ENCODE measurements at regions not wholly inside any gene's neighbourhood (a gene's known extent, or its start where the extent isn't known, plus 50 kb on each side); places are given as distances from the start of the nearest gene placed in this dataset.

- Histone ChIP-seq H3K79me2 (ENCODE audit: insufficient read depth, low read length) (no peaks in the 10 kb centered on the region), H3K9ac (ENCODE audit: low read depth, low read length, poor library complexity, severe bottlenecking) (no peak overlapping the region), H3K9me3 (ENCODE audit: insufficient read depth, low read depth, low read length) (no peaks in the 10 kb centered on the region), H3K36me3 (ENCODE audit: insufficient read depth, low read length) (no peaks in the 10 kb centered on the region), H3F3A (ENCODE audit: low read depth) (no peaks in the 10 kb centered on the region), H3K4me1 (ENCODE audit: insufficient read depth, low read length, poor library complexity, severe bottlenecking) (no peaks in the 10 kb centered on the region), H3K27me3 (ENCODE audit: insufficient read depth, low read length, poor library complexity, severe bottlenecking) (no peaks in the 10 kb centered on the region), H3K4me2 (ENCODE audit: low read depth, low read length, poor library complexity, severe bottlenecking) (no peak overlapping the region), H3K4me3 (ENCODE audit: low read length, poor library complexity, severe bottlenecking) (no peak overlapping the region), H2AFZ (ENCODE audit: low read length) (no peak overlapping the region), H3K9me2 (replicated peaks; ENCODE audit: low read depth, low read length) (no peaks in the 10 kb centered on the region), H4K20me1 (ENCODE audit: insufficient read depth, low read length, poor library complexity, severe bottlenecking) (no peaks in the 10 kb centered on the region)
- no peak for TF ChIP-seq CTCF (conservative IDR thresholded peaks at IDR 0.05; ENCODE audit: low read length)
- no peak for TF ChIP-seq EZH2phosphoT487 (IDR thresholded peaks at IDR 0.05; ENCODE audit: borderline replicate concordance)
Observed at GRCh38 chr2:65881592-65881991, 449.2 kb upstream of the SPRED2 start.

GRCh38 chr2:65880436-65880835 is 448.0 kb upstream of the SPRED2 start:
- Histone ChIP-seq H3K4me2 (ENCODE audit: low read depth, low read length, poor library complexity, severe bottlenecking) (no peak overlapping the region), H3K9me3 (ENCODE audit: insufficient read depth, low read depth, low read length) (no peaks in the 10 kb centered on the region), H4K20me1 (ENCODE audit: insufficient read depth, low read length, poor library complexity, severe bottlenecking) (no peaks in the 10 kb centered on the region), H3K4me3 (ENCODE audit: low read length, poor library complexity, severe bottlenecking) (no peak overlapping the region), H2AFZ (ENCODE audit: low read length) (no peak overlapping the region), H3F3A (ENCODE audit: low read depth) (no peaks in the 10 kb centered on the region), H3K4me1 (ENCODE audit: insufficient read depth, low read length, poor library complexity, severe bottlenecking) (no peaks in the 10 kb centered on the region), H3K9ac (ENCODE audit: low read depth, low read length, poor library complexity, severe bottlenecking) (no peak overlapping the region), H3K36me3 (ENCODE audit: insufficient read depth, low read length) (no peaks in the 10 kb centered on the region), H3K27me3 (ENCODE audit: insufficient read depth, low read length, poor library complexity, severe bottlenecking) (no peaks in the 10 kb centered on the region), H3K9me2 (replicated peaks; ENCODE audit: low read depth, low read length) (0 out of 2 replicates have a peak, but pooled peaks cover 4% of the 10 kb centered on the region), H3K79me2 (ENCODE audit: insufficient read depth, low read length) (no peaks in the 10 kb centered on the region)
- no peak for TF ChIP-seq EZH2phosphoT487 (IDR thresholded peaks at IDR 0.05; ENCODE audit: borderline replicate concordance)
- no peak for TF ChIP-seq CTCF (conservative IDR thresholded peaks at IDR 0.05; ENCODE audit: low read length)

GRCh38 chr2:65878011-65878340 is 445.6 kb upstream of the SPRED2 start:
- Histone ChIP-seq H3K9me3 (ENCODE audit: insufficient read depth, low read depth, low read length) (no peaks in the 10 kb centered on the region), H3K4me3 (ENCODE audit: low read length, poor library complexity, severe bottlenecking) (no peak overlapping the region), H3K4me1 (ENCODE audit: insufficient read depth, low read length, poor library complexity, severe bottlenecking) (no peaks in the 10 kb centered on the region), H3F3A (ENCODE audit: low read depth) (no peaks in the 10 kb centered on the region), H2AFZ (ENCODE audit: low read length) (no peak overlapping the region), H3K4me2 (ENCODE audit: low read depth, low read length, poor library complexity, severe bottlenecking) (no peak overlapping the region), H3K36me3 (ENCODE audit: insufficient read depth, low read length) (no peaks in the 10 kb centered on the region), H3K79me2 (ENCODE audit: insufficient read depth, low read length) (no peaks in the 10 kb centered on the region), H3K9me2 (replicated peaks; ENCODE audit: low read depth, low read length) (0 out of 2 replicates have a peak, but pooled peaks cover 4% of the 10 kb centered on the region), H4K20me1 (ENCODE audit: insufficient read depth, low read length, poor library complexity, severe bottlenecking) (no peaks in the 10 kb centered on the region), H3K27me3 (ENCODE audit: insufficient read depth, low read length, poor library complexity, severe bottlenecking) (no peaks in the 10 kb centered on the region), H3K9ac (ENCODE audit: low read depth, low read length, poor library complexity, severe bottlenecking) (no peak overlapping the region)
- TF ChIP-seq EZH2phosphoT487 (IDR thresholded peaks at IDR 0.05; ENCODE audit: borderline replicate concordance): no peak

GRCh38 chr2:65877331-65878010 is 445.1 kb upstream of the SPRED2 start:
- no peaks in the 10 kb centered on the region for H3F3A ChIP-seq (ENCODE audit: low read depth)
- no peak overlapping the region for H2AFZ ChIP-seq (ENCODE audit: low read length)
- no peak for TF ChIP-seq CTCF (conservative IDR thresholded peaks at IDR 0.05; ENCODE audit: low read length)
- TF ChIP-seq EZH2phosphoT487 (IDR thresholded peaks at IDR 0.05; ENCODE audit: borderline replicate concordance): no peak
- no peak overlapping the region for H3K4me3 ChIP-seq (ENCODE audit: low read length, poor library complexity, severe bottlenecking)
- H4K20me1 ChIP-seq (ENCODE audit: insufficient read depth, low read length, poor library complexity, severe bottlenecking): no peaks in the 10 kb centered on the region
- H3K4me2 ChIP-seq (ENCODE audit: low read depth, low read length, poor library complexity, severe bottlenecking): no peak overlapping the region
- H3K9me2 ChIP-seq (replicated peaks; ENCODE audit: low read depth, low read length): 0 out of 2 replicates have a peak, but pooled peaks cover 4% of the 10 kb centered on the region
- no peaks in the 10 kb centered on the region for H3K79me2 ChIP-seq (ENCODE audit: insufficient read depth, low read length)
- H3K4me1 ChIP-seq (ENCODE audit: insufficient read depth, low read length, poor library complexity, severe bottlenecking): no peaks in the 10 kb centered on the region
- H3K9ac ChIP-seq (ENCODE audit: low read depth, low read length, poor library complexity, severe bottlenecking): no peak overlapping the region
- no peaks in the 10 kb centered on the region for H3K9me3 ChIP-seq (ENCODE audit: insufficient read depth, low read depth, low read length)
- no peaks in the 10 kb centered on the region for H3K27me3 ChIP-seq (ENCODE audit: insufficient read depth, low read length, poor library complexity, severe bottlenecking)
- no peaks in the 10 kb centered on the region for H3K36me3 ChIP-seq (ENCODE audit: insufficient read depth, low read length)

All from Loucy (cell line).